GM18861 (cell line): ENCODE measurements at regions not wholly inside any gene's neighbourhood (a gene's known extent, or its start where the extent isn't known, plus 50 kb on each side); places are given as distances from the start of the nearest gene placed in this dataset.
A peak's percentile ranks its signal among the peaks of the same experiment; 100 is the strongest.

ENCODE experiments used
- ATAC-seq: cut with Tn5 transposase; IDR thresholded peaks from one replicate; pipeline ENCODE4 v1.9.1; 2021; ENCODE audit not compliant: unreplicated experiment

DNA sequence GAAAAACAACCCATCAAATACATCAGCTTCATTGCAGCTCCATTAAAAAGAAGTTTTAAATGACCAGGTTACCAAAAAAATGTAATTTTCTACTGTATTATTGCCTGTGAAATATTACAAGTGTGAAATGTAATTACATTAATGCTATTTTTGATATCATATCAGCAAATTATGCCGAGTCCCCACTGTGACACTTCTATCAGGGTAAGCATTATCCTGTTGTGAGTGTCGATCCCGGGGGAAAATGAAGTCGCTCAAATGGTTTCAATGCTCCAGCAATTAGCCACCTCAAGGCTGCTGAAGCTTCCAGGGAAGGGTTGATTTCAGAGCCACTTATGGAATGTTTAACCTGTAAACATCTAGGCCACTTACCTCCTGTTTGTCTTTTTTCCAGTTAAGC lies 70.4 kb downstream of the RCN1 start:
- ATAC-seq, result no peak

- ATAC-seq, result no peak
These were observed 71.5 kb downstream of the RCN1 start for GRCh38 chr11:32162351-32162750.

- ATAC-seq, result no peak
These were observed 72.0 kb downstream of the RCN1 start for GRCh38 chr11:32162906-32163305.

GRCh38 chr11:32163557-32163956 lies 72.7 kb downstream of the RCN1 start:
- no peak for ATAC-seq

DNA sequence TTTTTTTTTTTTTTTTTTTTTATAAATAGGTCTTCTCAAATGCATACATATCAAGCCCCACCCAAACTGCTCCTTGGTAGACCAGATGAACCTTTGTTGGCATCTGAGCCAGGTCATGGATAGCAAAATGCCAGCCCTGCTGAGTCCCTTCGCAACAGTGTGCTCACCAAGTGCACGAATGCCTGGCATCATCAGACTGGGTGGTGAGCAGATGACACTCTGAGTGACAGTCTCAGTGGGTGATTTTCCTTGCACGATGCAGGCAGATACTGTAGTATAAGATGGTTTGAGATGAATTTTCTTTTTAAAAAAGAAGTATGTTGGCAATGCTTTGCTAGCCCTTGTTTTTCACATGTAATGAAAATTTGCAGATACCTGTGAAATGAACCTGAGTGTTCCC lies 74.0 kb downstream of the RCN1 start:
- ATAC-seq, result no peak

DNA sequence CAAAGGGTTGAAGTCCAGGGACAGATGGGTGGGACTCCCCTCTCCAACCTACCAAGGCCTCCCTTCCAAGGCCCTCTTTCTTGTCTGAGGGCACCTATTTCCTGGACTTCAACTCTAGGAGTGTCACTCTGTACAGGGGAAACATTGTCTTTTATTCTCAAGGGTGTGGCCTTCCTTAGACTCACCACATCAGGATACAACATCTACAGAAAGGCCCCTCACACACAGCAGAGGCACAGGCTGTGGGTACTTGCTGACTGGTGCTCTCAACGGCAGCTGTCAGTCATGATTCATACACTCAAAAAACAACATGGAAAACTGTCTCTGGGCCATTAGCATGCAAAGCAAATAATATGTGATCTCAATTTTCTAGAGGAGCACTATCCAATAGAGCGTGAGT lies 78.0 kb downstream of the RCN1 start:
- ATAC-seq, result no peak

GRCh38 chr11:32171445-32171844 lies 80.6 kb downstream of the RCN1 start:
- ATAC-seq, result no peak

- ATAC-seq, result no peak
These were observed 81.4 kb downstream of the RCN1 start for GRCh38 chr11:32172041-32172847.

DNA sequence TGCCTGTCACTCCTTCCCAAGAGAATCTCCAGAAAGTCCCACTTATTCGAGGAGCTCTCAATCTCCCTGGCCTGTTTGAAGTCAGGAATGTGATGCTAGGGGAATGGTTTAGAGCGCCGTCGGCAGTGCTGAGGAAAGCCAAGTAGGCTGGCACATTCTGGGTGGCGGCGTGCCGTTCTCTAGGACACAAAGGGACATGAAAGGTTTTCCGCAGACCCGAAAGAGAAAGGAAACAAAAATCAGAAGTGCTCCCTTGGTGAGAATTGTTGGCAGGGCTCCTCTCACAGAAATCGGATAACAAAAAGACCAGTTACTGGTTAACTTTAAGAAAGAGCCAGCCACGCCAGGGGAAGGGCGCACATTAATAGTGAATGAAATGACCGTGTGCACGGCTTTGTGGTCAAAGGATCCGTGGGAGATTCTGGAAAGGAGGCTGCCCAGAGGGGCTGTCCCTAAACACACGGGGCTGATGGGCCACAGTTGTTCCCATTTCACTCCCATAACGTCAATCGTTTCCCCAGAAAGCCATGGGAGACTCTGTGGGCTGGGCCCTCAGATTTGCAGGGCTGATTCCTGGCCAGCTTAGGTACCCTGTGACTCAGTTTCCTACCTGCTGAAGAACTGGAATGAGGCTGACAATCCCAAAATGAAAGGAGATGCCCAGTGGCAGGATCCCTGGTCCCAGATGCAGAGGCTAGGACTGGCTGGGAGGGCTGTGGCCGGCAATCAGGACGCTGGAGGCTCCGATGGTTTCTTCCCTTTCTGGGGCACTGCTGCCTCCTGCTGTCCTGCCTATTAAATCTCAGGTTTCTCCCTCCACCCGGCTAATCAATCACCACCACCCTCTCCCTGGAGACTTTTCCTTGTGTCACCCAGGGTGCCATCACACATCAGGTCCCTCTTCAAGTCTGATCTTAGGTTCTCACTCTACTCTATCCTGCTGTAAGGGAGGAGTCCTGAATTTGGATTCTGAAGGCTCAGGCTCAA lies 82.3 kb downstream of the RCN1 start:
- no peak for ATAC-seq

- no peak for ATAC-seq
These were observed 83.1 kb downstream of the RCN1 start for GRCh38 chr11:32173977-32174376.

DNA sequence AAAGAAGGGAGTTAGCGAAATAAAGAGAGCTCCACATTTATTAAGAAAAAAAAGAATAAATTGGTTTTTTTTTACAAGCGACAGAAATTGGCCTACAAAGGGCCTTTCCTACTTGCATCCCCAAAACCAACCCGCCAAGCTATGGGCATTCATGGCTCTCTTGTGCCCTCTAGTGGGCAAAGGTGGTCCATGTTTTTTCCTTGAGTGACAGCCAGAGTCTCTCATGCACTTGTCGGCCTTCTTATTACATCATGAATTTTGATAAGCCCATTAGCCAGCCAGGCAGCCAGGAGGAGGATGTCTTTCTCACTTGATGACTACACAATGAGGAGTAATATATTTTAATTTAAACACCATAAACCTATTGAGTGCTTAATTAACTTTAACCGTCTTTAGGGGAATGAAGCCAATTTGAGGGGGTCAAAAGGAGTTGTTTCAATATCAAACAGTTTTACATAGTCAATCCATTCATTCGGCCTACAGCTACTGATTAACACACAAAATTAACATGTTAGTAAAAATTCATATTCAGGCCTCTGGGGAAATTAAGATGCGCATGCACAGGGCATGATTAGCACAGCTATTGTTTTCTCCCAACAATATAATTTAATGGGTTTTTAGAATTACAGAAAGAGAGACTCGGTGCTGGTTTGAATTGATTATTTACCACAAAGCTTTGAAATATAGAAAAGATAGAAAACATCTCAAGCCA lies 85.5 kb downstream of the RCN1 start:
- peak; percentile 81 for ATAC-seq

DNA sequence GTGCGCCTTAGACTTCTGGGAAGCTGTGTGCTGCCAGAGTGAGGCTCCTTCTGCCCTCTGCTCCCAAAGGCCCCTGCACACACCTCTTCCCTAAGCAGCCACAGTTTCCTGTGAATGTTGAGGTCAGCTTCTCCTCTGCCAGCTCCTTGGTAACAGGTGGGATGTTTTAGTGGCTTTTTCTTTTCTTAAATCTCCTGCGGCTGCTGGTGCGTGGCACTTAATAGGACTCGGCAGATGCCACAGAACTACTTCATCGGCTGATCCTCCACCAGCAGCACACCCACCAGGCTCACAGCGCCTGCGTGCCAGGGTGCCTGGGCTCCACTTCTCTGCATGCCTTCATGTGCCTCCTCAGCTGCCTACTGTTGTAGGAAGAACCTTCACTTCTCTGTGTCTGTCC lies 87.8 kb downstream of the RCN1 start:
- no peak for ATAC-seq

GRCh38 chr11:32183512-32183911 lies 92.6 kb downstream of the RCN1 start:
- ATAC-seq, result no peak

- ATAC-seq, result no peak
These were observed 93.3 kb downstream of the RCN1 start for GRCh38 chr11:32184041-32184722.

DNA sequence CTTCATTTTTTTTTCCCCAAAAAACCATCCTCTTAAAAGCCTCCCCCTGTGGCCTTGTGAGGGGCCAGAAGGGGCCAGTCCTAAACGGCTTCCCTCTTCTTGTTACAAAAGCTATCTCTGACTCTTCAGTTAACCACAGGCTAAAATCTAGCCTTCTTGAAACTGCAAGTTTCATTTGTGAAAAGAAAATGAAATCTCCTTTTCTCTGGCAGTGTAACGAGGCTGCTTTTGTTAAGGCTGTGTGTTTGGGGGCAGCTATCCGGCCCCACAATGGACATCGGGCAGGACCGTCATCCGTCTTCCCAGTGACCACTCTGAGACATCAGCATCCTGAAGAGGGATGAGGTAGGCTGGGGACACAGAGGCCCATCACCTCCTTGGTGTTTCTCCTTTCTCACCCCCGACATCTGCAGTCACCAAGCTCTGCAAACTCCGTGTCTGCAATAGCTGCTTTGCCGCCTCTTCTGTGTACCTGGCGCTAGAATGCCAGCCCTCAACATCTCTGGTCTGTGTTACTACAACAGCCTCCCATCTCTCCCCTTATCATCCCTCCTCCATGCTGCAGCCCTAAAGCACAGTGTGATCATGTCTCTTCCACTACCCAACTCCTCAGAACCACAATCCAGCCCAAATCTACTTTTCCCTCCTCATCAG lies 94.0 kb downstream of the RCN1 start:
- ATAC-seq, result no peak

DNA sequence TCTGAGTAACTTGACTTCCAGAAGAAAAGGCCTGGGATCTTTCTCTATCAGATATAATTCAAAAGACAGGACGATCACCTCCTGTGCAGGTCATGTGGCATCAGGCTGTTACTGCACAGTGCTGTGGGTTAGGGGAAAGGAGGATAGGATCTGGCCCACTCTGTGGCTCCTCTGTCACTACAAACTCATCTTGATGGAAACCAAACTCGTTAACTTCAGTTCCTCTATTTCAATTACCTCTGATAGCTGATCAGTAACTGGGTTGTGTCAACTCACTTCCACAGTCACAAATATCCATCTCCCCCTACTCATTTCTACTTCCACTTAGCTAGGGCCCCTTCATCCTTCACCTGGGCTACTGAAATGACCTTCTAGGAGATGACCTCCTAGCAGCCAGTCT lies 95.2 kb downstream of the RCN1 start:
- ATAC-seq, result no peak

GRCh38 chr11:32187111-32187510 lies 96.2 kb downstream of the RCN1 start:
- ATAC-seq, result no peak

- no peak for ATAC-seq
These were observed 97.9 kb downstream of the RCN1 start for GRCh38 chr11:32188785-32189184.

- no peak for ATAC-seq
These were observed 105.3 kb downstream of the RCN1 start for GRCh38 chr11:32196137-32196536.

GRCh38 chr11:32198053-32198452 lies 107.2 kb downstream of the RCN1 start:
- no peak for ATAC-seq
